ENCODE measurements at regions not wholly inside any gene's neighbourhood (a gene's known extent, or its start where the extent isn't known, plus 50 kb on each side); places are given as distances from the start of the nearest gene placed in this dataset.

DNA sequence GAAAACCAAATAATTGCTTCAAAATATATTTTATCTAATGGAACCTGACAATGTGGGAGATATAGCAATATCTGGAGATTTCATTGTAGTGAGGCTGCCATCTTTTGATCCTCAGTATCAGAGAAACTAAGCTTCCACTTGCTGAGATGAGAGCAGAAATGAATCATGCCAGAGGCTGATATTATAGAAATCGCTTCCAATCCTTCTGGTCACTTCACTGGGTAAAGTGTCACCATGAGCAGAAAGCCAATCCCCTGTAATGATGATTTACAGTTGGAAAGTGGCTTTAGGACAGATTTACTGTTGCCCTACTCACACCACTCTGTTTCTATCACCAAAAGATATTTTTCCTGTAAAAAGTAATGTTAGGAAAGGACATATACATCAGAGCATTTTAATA, 365.0 kb upstream of the VRK2 start:
- TF ChIP-seq, protein P1, sequence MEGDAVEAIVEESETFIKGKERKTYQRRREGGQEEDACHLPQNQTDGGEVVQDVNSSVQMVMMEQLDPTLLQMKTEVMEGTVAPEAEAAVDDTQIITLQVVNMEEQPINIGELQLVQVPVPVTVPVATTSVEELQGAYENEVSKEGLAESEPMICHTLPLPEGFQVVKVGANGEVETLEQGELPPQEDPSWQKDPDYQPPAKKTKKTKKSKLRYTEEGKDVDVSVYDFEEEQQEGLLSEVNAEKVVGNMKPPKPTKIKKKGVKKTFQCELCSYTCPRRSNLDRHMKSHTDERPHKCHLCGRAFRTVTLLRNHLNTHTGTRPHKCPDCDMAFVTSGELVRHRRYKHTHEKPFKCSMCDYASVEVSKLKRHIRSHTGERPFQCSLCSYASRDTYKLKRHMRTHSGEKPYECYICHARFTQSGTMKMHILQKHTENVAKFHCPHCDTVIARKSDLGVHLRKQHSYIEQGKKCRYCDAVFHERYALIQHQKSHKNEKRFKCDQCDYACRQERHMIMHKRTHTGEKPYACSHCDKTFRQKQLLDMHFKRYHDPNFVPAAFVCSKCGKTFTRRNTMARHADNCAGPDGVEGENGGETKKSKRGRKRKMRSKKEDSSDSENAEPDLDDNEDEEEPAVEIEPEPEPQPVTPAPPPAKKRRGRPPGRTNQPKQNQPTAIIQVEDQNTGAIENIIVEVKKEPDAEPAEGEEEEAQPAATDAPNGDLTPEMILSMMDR (IDR thresholded peaks at IDR 0.05), result no peak
- Mint-ChIP-seq H3K27ac (ENCODE audit: unreplicated experiment) (no peak overlapping the region), H3K36me3 (ENCODE audit: low read depth) (peaks cover under 1% of the 10 kb centered on the region), H3K27me3 (ENCODE audit: low read depth) (no peaks in the 10 kb centered on the region), H3K9me3 (ENCODE audit: low read depth) (peaks cover 5% of the 10 kb centered on the region), H3K4me1 (ENCODE audit: low read depth) (peaks cover 5% of the 10 kb centered on the region), H3K4me3 (ENCODE audit: unreplicated experiment) (no peak overlapping the region)
- DNase-seq (ENCODE audit: low spot score), result no peak

DNA sequence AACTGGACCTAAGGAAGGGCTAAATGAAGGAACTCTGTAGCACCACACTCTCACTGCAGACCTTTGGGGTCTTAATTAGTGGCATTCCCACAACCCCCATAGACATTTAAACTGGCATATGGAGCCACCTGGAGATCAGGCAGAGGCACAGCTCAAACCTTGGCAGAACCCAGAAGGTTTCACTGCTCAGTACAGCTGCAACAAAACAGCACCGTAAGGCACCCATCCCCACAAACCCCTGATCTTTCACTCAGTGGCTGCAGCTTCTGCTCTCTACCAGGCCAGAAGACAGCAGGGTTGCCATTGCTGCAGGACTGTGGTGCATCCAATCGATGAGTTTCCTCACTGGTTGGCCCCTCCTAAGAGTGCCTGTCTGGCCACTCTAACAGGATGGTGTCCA, 361.6 kb upstream of the VRK2 start:
- Mint-ChIP-seq H3K36me3 (ENCODE audit: low read depth) (peaks cover 9% of the 10 kb centered on the region), H3K4me1 (ENCODE audit: low read depth) (peaks cover 5% of the 10 kb centered on the region), H3K27me3 (ENCODE audit: low read depth) (no peaks in the 10 kb centered on the region), H3K4me3 (ENCODE audit: unreplicated experiment) (no peak overlapping the region), H3K9me3 (ENCODE audit: low read depth) (peaks cover 33% of the 10 kb centered on the region), H3K27ac (ENCODE audit: unreplicated experiment) (no peak overlapping the region)
- TF ChIP-seq, protein P1 (IDR thresholded peaks at IDR 0.05), result no peak
- DNase-seq (ENCODE audit: low spot score), result no peak

DNA sequence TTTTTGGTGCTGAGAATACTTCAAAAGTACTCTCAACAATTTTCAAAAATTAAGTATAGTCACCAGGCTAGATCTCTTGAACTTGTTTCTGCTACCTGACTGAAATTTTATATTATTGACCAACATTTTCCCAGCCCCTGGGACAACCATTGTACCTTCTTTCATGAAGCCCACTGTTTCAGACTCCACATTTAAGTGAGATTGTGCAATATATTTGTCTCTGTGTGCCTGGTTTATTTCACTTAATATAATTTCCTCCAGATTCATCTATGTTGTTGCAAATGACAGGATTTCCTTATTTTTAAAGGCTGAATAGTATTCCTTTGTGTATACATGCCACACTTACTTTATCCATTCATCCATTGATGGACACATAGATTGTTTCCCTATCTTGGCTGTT, 354.2 kb upstream of the VRK2 start:
- TF ChIP-seq, protein P1 (IDR thresholded peaks at IDR 0.05), result no peak
- H3K4me3 Mint-ChIP-seq (ENCODE audit: unreplicated experiment), result no peak overlapping the region
- H3K27ac Mint-ChIP-seq (ENCODE audit: unreplicated experiment), result no peak overlapping the region
- peaks cover 37% of the 10 kb centered on the region for H3K9me3 Mint-ChIP-seq (ENCODE audit: low read depth)
- peaks cover 15% of the 10 kb centered on the region for H3K36me3 Mint-ChIP-seq (ENCODE audit: low read depth)
- H3K4me1 Mint-ChIP-seq (ENCODE audit: low read depth), result peaks cover 10% of the 10 kb centered on the region
- DNase-seq (ENCODE audit: low spot score), result no peak
- no peaks in the 10 kb centered on the region for H3K27me3 Mint-ChIP-seq (ENCODE audit: low read depth)

DNA sequence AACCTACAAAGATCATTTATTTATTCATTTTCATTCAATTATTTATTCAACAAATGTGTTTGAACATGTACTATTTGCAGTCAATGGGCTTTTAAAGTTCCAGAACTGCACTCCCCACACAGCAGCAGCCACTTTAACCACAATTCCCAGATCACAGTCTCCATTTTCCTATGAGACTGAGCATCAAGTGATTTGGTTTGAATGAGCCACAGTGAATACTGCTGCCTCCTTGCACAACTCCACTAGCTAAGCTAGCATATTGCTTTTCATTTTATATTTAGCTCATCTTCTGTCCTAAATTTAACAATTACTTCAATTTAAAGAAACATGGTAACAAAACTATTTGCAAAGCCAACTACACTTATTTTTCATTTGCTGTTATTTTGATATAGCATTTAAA, 353.4 kb upstream of the VRK2 start:
- H3K36me3 Mint-ChIP-seq (ENCODE audit: low read depth), result peaks cover 15% of the 10 kb centered on the region
- H3K9me3 Mint-ChIP-seq (ENCODE audit: low read depth), result peaks cover 32% of the 10 kb centered on the region
- H3K4me1 Mint-ChIP-seq (ENCODE audit: low read depth), result peaks cover 10% of the 10 kb centered on the region
- no peak for DNase-seq (ENCODE audit: low spot score)
- TF ChIP-seq, protein P1 (IDR thresholded peaks at IDR 0.05), result no peak
- H3K27me3 Mint-ChIP-seq (ENCODE audit: low read depth), result no peaks in the 10 kb centered on the region
- no peak overlapping the region for H3K4me3 Mint-ChIP-seq (ENCODE audit: unreplicated experiment)
- H3K27ac Mint-ChIP-seq (ENCODE audit: unreplicated experiment), result no peak overlapping the region

DNA sequence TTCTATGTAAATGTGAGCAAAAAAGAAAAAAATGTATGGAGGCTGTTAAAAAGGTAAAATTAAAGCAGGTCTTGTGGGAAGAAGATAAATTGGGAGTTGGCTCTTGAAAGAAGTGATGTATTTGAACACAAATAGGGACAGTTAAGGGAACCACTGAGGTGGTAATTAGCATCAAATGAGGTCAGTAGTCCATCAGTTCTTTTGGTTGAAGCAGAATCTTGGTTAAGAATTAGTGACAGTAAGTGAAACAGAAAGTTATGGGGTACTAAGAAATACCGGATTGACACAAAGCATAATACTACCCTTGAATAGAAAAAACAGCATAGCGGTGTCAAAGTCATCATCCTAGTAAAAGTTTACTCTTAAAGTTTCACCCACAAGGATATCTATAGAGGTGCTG, 352.6 kb upstream of the VRK2 start:
- DNase-seq (ENCODE audit: low spot score), result no peak
- Mint-ChIP-seq H3K4me1 (ENCODE audit: low read depth) (peaks cover 11% of the 10 kb centered on the region), H3K4me3 (ENCODE audit: unreplicated experiment) (no peak overlapping the region), H3K27ac (ENCODE audit: unreplicated experiment) (no peak overlapping the region), H3K27me3 (ENCODE audit: low read depth) (no peaks in the 10 kb centered on the region), H3K9me3 (ENCODE audit: low read depth) (peaks cover 27% of the 10 kb centered on the region), H3K36me3 (ENCODE audit: low read depth) (peaks cover 14% of the 10 kb centered on the region)
- TF ChIP-seq, protein P1 (IDR thresholded peaks at IDR 0.05), result no peak
